ENCODE measurements at regions not wholly inside any gene's neighbourhood (a gene's known extent, or its start where the extent isn't known, plus 50 kb on each side); places are given as distances from the start of the nearest gene placed in this dataset.

GRCh38 chr2:105606081-105606480 is 138.6 kb upstream of the NCK2 start:
- no peaks in the 10 kb centered on the region for H3K27me3 ChIP-seq
- H3K27ac ChIP-seq = no peak overlapping the region
- TF ChIP-seq CTCF (IDR thresholded peaks at IDR 0.05; ENCODE audit: low read depth, low read length) = no peak
- H3K9me3 ChIP-seq (ENCODE audit: low read depth) = no peaks in the 10 kb centered on the region
- no peaks in the 10 kb centered on the region for H3K36me3 ChIP-seq
- no peak for DNase-seq (ENCODE audit: low read depth in 1 of 2, low spot score in 1 of 2)
- peaks cover 36% of the 10 kb centered on the region for H3K4me1 ChIP-seq (ENCODE audit: low read depth)
- H3K4me3 ChIP-seq = no peak overlapping the region

GRCh38 chr2:105604938-105605337 is 139.8 kb upstream of the NCK2 start:
- TF ChIP-seq CTCF (IDR thresholded peaks at IDR 0.05; ENCODE audit: low read depth, low read length) = no peak
- no peaks in the 10 kb centered on the region for H3K27me3 ChIP-seq
- DNase-seq (ENCODE audit: low read depth in 1 of 2, low spot score in 1 of 2) = peak in 1 of 2 donors; percentile 87
- no peaks in the 10 kb centered on the region for H3K9me3 ChIP-seq (ENCODE audit: low read depth)
- H3K27ac ChIP-seq = no peak overlapping the region
- H3K4me3 ChIP-seq = no peak overlapping the region
- no peaks in the 10 kb centered on the region for H3K36me3 ChIP-seq
- H3K4me1 ChIP-seq (ENCODE audit: low read depth) = peaks cover 35% of the 10 kb centered on the region

GRCh38 chr2:105600949-105601794 is 143.5 kb upstream of the NCK2 start:
- Histone ChIP-seq H3K4me1 (ENCODE audit: low read depth) (peaks cover 25% of the 10 kb centered on the region), H3K36me3 (no peaks in the 10 kb centered on the region), H3K27ac (peak overlapping the region; percentile 84), H3K4me3 (no peak overlapping the region), H3K27me3 (no peaks in the 10 kb centered on the region), H3K9me3 (ENCODE audit: low read depth) (no peaks in the 10 kb centered on the region)
- peak; percentile 80 to 94 for DNase-seq (ENCODE audit: low read depth in 1 of 2, low spot score in 1 of 2)
- TF ChIP-seq CTCF (IDR thresholded peaks at IDR 0.05; ENCODE audit: low read depth, low read length) = no peak

GRCh38 chr2:105600602-105600948 is 144.1 kb upstream of the NCK2 start:
- H3K27me3 ChIP-seq = no peaks in the 10 kb centered on the region
- peak in 1 of 2 donors; percentile 59 for DNase-seq (ENCODE audit: low read depth in 1 of 2, low spot score in 1 of 2)
- H3K4me1 ChIP-seq (ENCODE audit: low read depth) = peaks cover 25% of the 10 kb centered on the region
- H3K36me3 ChIP-seq = no peaks in the 10 kb centered on the region
- peak overlapping the region; percentile 84 for H3K27ac ChIP-seq
- TF ChIP-seq CTCF (IDR thresholded peaks at IDR 0.05; ENCODE audit: low read depth, low read length) = no peak
- no peaks in the 10 kb centered on the region for H3K9me3 ChIP-seq (ENCODE audit: low read depth)
- no peak overlapping the region for H3K4me3 ChIP-seq

- Histone ChIP-seq H3K36me3 (no peaks in the 10 kb centered on the region), H3K27ac (no peak overlapping the region), H3K27me3 (no peaks in the 10 kb centered on the region), H3K9me3 (ENCODE audit: low read depth) (no peaks in the 10 kb centered on the region), H3K4me1 (ENCODE audit: low read depth) (peaks cover 21% of the 10 kb centered on the region), H3K4me3 (no peak overlapping the region)
- TF ChIP-seq CTCF (IDR thresholded peaks at IDR 0.05; ENCODE audit: low read depth, low read length) = no peak
- DNase-seq (ENCODE audit: low read depth in 1 of 2, low spot score in 1 of 2) = no peak
Observed at GRCh38 chr2:105600037-105600442, 144.7 kb upstream of the NCK2 start.

All from cardiac muscle cell (in vitro differentiated cells and primary cell).